ENCODE measurements at regions not wholly inside any gene's neighbourhood (a gene's known extent, or its start where the extent isn't known, plus 50 kb on each side); places are given as distances from the start of the nearest gene placed in this dataset.

- TF ChIP-seq CTCF (IDR thresholded peaks at IDR 0.05) (no peak), POLR2A (IDR thresholded peaks at IDR 0.05) (no peak)
Observed at GRCh38 chr4:95627709-95628108, 78.9 kb upstream of the UNC5C start.
